ENCODE measurements at regions not wholly inside any gene's neighbourhood (a gene's known extent, or its start where the extent isn't known, plus 50 kb on each side); places are given as distances from the start of the nearest gene placed in this dataset.

DNA sequence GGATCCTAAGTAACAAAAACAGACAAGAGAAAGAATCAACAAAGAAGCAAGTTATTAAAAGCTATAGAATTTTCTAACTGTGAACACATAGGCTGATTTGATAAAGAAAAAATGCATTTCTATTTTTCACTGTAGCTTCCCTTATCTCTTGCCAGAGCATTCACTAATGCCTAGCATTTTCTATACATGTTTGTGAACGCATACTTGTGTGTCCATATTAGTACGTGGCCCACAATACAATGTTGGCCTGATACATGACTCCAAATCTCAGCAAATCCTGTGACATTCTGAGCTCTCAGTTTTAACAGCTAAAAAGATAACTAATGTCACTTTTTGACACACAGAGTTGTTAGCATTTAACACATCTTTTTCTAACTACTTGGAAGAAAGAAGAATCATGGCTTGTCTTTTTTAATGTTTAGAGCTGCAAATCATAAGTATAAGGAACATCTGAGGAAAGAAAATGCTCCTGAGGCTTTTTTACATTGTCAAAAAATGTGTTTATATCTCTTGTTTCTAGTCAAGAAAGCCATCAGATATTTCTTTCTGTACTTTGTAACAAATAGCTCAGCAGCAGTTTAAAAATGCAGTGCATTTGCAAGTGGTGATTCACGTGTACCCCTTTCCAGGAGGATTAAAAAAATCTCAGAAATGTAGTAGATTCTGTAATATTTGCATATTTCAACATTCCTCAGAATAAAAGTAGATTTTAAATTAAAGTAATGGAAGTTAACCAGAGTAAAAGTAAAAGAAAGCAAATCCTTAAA, 1646.8 kb upstream of the TMEFF2 start:
- ATAC-seq, result no peak
- no peaks in the 10 kb centered on the region for H3K36me3 ChIP-seq (ENCODE audit: control insufficient read depth in 1 of 2, insufficient read depth in 2 of 2, low read length in 2 of 2)
- intact Hi-C loops (cut with micrococcal nuclease), result no loop called here
- POLR2A ChIA-PET, result no interaction called here
- H3K4me3 ChIP-seq (replicated peaks in 1 of 2; ENCODE audit: low read depth in 1 of 2, low read length in 2 of 2), result no peak overlapping the region
- no peak overlapping the region for H3K9ac ChIP-seq (ENCODE audit: low read length)
- H2AFZ ChIP-seq (ENCODE audit: low read depth, low read length, poor library complexity, severe bottlenecking), result no peak overlapping the region
- no peaks in the 10 kb centered on the region for H3K9me2 ChIP-seq (ENCODE audit: insufficient read depth)
- no peaks in the 10 kb centered on the region for H4K20me1 ChIP-seq (ENCODE audit: insufficient read depth)
- no peaks in the 10 kb centered on the region for H3K4me1 ChIP-seq (ENCODE audit: control insufficient read depth in 1 of 2, insufficient read depth in 2 of 2, low read length in 2 of 2)
- CTCF ChIA-PET, result interaction anchor here (1.4 kb wide), 1 partner anchor 146 kb away, joined by 3 read pairs; no protein-coding TSS in a partner anchor
- DNase-seq (ENCODE audit: low read depth, low spot score), result no peak
- TF ChIP-seq FOSL1 (IDR thresholded peaks at IDR 0.05; ENCODE audit: low read depth) (no peak), CBX3 (IDR thresholded peaks at IDR 0.05; ENCODE audit: low read depth) (no peak), JUND (IDR thresholded peaks at IDR 0.05) (no peak), EGR1 (IDR thresholded peaks at IDR 0.05; ENCODE audit: low read depth) (no peak)
- TF ChIP-seq, protein P1, sequence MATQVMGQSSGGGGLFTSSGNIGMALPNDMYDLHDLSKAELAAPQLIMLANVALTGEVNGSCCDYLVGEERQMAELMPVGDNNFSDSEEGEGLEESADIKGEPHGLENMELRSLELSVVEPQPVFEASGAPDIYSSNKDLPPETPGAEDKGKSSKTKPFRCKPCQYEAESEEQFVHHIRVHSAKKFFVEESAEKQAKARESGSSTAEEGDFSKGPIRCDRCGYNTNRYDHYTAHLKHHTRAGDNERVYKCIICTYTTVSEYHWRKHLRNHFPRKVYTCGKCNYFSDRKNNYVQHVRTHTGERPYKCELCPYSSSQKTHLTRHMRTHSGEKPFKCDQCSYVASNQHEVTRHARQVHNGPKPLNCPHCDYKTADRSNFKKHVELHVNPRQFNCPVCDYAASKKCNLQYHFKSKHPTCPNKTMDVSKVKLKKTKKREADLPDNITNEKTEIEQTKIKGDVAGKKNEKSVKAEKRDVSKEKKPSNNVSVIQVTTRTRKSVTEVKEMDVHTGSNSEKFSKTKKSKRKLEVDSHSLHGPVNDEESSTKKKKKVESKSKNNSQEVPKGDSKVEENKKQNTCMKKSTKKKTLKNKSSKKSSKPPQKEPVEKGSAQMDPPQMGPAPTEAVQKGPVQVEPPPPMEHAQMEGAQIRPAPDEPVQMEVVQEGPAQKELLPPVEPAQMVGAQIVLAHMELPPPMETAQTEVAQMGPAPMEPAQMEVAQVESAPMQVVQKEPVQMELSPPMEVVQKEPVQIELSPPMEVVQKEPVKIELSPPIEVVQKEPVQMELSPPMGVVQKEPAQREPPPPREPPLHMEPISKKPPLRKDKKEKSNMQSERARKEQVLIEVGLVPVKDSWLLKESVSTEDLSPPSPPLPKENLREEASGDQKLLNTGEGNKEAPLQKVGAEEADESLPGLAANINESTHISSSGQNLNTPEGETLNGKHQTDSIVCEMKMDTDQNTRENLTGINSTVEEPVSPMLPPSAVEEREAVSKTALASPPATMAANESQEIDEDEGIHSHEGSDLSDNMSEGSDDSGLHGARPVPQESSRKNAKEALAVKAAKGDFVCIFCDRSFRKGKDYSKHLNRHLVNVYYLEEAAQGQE (IDR thresholded peaks at IDR 0.05; ENCODE audit: low read depth), result no peak
- TF ChIP-seq, protein P2, sequence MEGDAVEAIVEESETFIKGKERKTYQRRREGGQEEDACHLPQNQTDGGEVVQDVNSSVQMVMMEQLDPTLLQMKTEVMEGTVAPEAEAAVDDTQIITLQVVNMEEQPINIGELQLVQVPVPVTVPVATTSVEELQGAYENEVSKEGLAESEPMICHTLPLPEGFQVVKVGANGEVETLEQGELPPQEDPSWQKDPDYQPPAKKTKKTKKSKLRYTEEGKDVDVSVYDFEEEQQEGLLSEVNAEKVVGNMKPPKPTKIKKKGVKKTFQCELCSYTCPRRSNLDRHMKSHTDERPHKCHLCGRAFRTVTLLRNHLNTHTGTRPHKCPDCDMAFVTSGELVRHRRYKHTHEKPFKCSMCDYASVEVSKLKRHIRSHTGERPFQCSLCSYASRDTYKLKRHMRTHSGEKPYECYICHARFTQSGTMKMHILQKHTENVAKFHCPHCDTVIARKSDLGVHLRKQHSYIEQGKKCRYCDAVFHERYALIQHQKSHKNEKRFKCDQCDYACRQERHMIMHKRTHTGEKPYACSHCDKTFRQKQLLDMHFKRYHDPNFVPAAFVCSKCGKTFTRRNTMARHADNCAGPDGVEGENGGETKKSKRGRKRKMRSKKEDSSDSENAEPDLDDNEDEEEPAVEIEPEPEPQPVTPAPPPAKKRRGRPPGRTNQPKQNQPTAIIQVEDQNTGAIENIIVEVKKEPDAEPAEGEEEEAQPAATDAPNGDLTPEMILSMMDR (IDR thresholded peaks at IDR 0.05 in 2 of 3, conservative IDR thresholded peaks at IDR 0.05 in 1 of 3; ENCODE audit: borderline replicate concordance in 1 of 3, insufficient read depth in 1 of 3, low read depth in 2 of 3, low read length in 2 of 3), result no peak
- no TSS peak for BruUV-seq (replicated peaks)
- H3K4me2 ChIP-seq (ENCODE audit: low read length), result no peak overlapping the region
- H3K9me3 ChIP-seq (ENCODE audit: control insufficient read depth in 1 of 2, insufficient read depth in 1 of 2, low read depth in 1 of 2, low read length in 2 of 2), result no peaks in the 10 kb centered on the region
- no peaks in the 10 kb centered on the region for H3K27me3 ChIP-seq (ENCODE audit: insufficient read depth, low read length)
- H3K79me2 ChIP-seq (ENCODE audit: insufficient read depth, low read length), result no peaks in the 10 kb centered on the region
- RAD21 ChIA-PET (ENCODE audit: low non-redundant PET in 1 of 2, low total read pairs in 2 of 2, uncharacterized antibody in 2 of 2, unreplicated experiment in 2 of 2), result no interaction called here
- H3K27ac ChIP-seq (ENCODE audit: low read depth, low read length), result no peak overlapping the region

Data from HCT116 (cell line).